ENCODE measurements at regions not wholly inside any gene's neighbourhood (a gene's known extent, or its start where the extent isn't known, plus 50 kb on each side); places are given as distances from the start of the nearest gene placed in this dataset.

- Histone ChIP-seq H3K9ac (ENCODE audit: low read depth, low read length, poor library complexity, severe bottlenecking) (no peak overlapping the region), H3K36me3 (ENCODE audit: insufficient read depth, low read length) (no peaks in the 10 kb centered on the region), H3F3A (ENCODE audit: low read depth) (no peaks in the 10 kb centered on the region), H4K20me1 (ENCODE audit: insufficient read depth, low read length, poor library complexity, severe bottlenecking) (no peaks in the 10 kb centered on the region), H3K9me3 (ENCODE audit: insufficient read depth, low read depth, low read length) (0 out of 2 replicates have a peak, but pooled peaks cover 2% of the 10 kb centered on the region), H3K4me1 (ENCODE audit: insufficient read depth, low read length, poor library complexity, severe bottlenecking) (no peaks in the 10 kb centered on the region), H2AFZ (ENCODE audit: low read length) (no peak overlapping the region), H3K4me2 (ENCODE audit: low read depth, low read length, poor library complexity, severe bottlenecking) (no peak overlapping the region), H3K9me2 (replicated peaks; ENCODE audit: low read depth, low read length) (no peaks in the 10 kb centered on the region), H3K79me2 (ENCODE audit: insufficient read depth, low read length) (no peaks in the 10 kb centered on the region), H3K4me3 (ENCODE audit: low read length, poor library complexity, severe bottlenecking) (no peak overlapping the region), H3K27me3 (ENCODE audit: insufficient read depth, low read length, poor library complexity, severe bottlenecking) (no peaks in the 10 kb centered on the region)
- TF ChIP-seq EZH2phosphoT487 (IDR thresholded peaks at IDR 0.05; ENCODE audit: borderline replicate concordance) (no peak), CTCF (conservative IDR thresholded peaks at IDR 0.05; ENCODE audit: low read length) (no peak)
Measured at GRCh38 chr10:29100505-29100904, 188.4 kb upstream of the LYZL1 start.

GRCh38 chr10:29102233-29102632, 186.6 kb upstream of the LYZL1 start:
- Histone ChIP-seq H3K9me3 (ENCODE audit: insufficient read depth, low read depth, low read length) (0 out of 2 replicates have a peak, but pooled peaks cover 2% of the 10 kb centered on the region), H2AFZ (ENCODE audit: low read length) (no peak overlapping the region), H4K20me1 (ENCODE audit: insufficient read depth, low read length, poor library complexity, severe bottlenecking) (no peaks in the 10 kb centered on the region), H3K4me3 (ENCODE audit: low read length, poor library complexity, severe bottlenecking) (no peak overlapping the region), H3K9ac (ENCODE audit: low read depth, low read length, poor library complexity, severe bottlenecking) (no peak overlapping the region), H3K4me2 (ENCODE audit: low read depth, low read length, poor library complexity, severe bottlenecking) (no peak overlapping the region), H3K27me3 (ENCODE audit: insufficient read depth, low read length, poor library complexity, severe bottlenecking) (no peaks in the 10 kb centered on the region), H3F3A (ENCODE audit: low read depth) (no peaks in the 10 kb centered on the region), H3K9me2 (replicated peaks; ENCODE audit: low read depth, low read length) (no peaks in the 10 kb centered on the region), H3K4me1 (ENCODE audit: insufficient read depth, low read length, poor library complexity, severe bottlenecking) (no peaks in the 10 kb centered on the region), H3K79me2 (ENCODE audit: insufficient read depth, low read length) (no peaks in the 10 kb centered on the region), H3K36me3 (ENCODE audit: insufficient read depth, low read length) (no peaks in the 10 kb centered on the region)
- TF ChIP-seq CTCF (conservative IDR thresholded peaks at IDR 0.05; ENCODE audit: low read length) = no peak
- TF ChIP-seq EZH2phosphoT487 (IDR thresholded peaks at IDR 0.05; ENCODE audit: borderline replicate concordance) = no peak

- Histone ChIP-seq H3K9me3 (ENCODE audit: insufficient read depth, low read depth, low read length) (0 out of 2 replicates have a peak, but pooled peaks cover 2% of the 10 kb centered on the region), H3K79me2 (ENCODE audit: insufficient read depth, low read length) (no peaks in the 10 kb centered on the region), H3K27me3 (ENCODE audit: insufficient read depth, low read length, poor library complexity, severe bottlenecking) (no peaks in the 10 kb centered on the region), H3K9me2 (replicated peaks; ENCODE audit: low read depth, low read length) (no peaks in the 10 kb centered on the region), H2AFZ (ENCODE audit: low read length) (no peak overlapping the region), H4K20me1 (ENCODE audit: insufficient read depth, low read length, poor library complexity, severe bottlenecking) (no peaks in the 10 kb centered on the region), H3F3A (ENCODE audit: low read depth) (no peaks in the 10 kb centered on the region), H3K4me1 (ENCODE audit: insufficient read depth, low read length, poor library complexity, severe bottlenecking) (no peaks in the 10 kb centered on the region), H3K4me3 (ENCODE audit: low read length, poor library complexity, severe bottlenecking) (no peak overlapping the region), H3K9ac (ENCODE audit: low read depth, low read length, poor library complexity, severe bottlenecking) (no peak overlapping the region), H3K4me2 (ENCODE audit: low read depth, low read length, poor library complexity, severe bottlenecking) (no peak overlapping the region), H3K36me3 (ENCODE audit: insufficient read depth, low read length) (no peaks in the 10 kb centered on the region)
- TF ChIP-seq CTCF (conservative IDR thresholded peaks at IDR 0.05; ENCODE audit: low read length) (no peak), EZH2phosphoT487 (IDR thresholded peaks at IDR 0.05; ENCODE audit: borderline replicate concordance) (no peak)
Measured at GRCh38 chr10:29102636-29103035, 186.2 kb upstream of the LYZL1 start.

All from Loucy (cell line).